Neutrophil (primary cell): ENCODE measurements at regions not wholly inside any gene's neighbourhood (a gene's known extent, or its start where the extent isn't known, plus 50 kb on each side); places are given as distances from the start of the nearest gene placed in this dataset.

Source experiments
- H3K27ac ChIP-seq: fragments of 200-600 bp; sonication (generic); 2 replicates; pipeline ENCODE4 v1.5.1; 2016; ENCODE audit warnings: mild to moderate bottlenecking, moderate library complexity
- H3K27me3 ChIP-seq: fragments of 200-600 bp; sonication (generic); 2 replicates; pipeline ENCODE4 v1.6.0; 2016; ENCODE audit warnings: mild to moderate bottlenecking
- H3K36me3 ChIP-seq: fragments of 200-600 bp; sonication (generic); 2 replicates; pipeline ENCODE4 v1.5.1; 2017
- H3K4me1 ChIP-seq, 2 experiments: fragments of 200-600 bp in 1 of 2; sonication (generic) in 1 of 2; 1 replicate in 1 of 2; 2 replicates in 1 of 2; pipeline versions ENCODE4 v1.5.1 to v1.6.1; 2013 to 2016; ENCODE audit warnings: low read depth in 1 of 2, low read length in 1 of 2, mild to moderate bottlenecking in 1 of 2, moderate library complexity in 1 of 2; ENCODE audit not compliant: control insufficient read depth in 1 of 2, insufficient read depth in 1 of 2
- H3K4me3 ChIP-seq, 2 experiments: fragments of 200-600 bp in 1 of 2; sonication (generic) in 1 of 2; 1 replicate in 1 of 2; 2 replicates in 1 of 2; pipeline ENCODE4 v1.5.1; 2013 to 2016; ENCODE audit warnings: low read depth in 1 of 2, low read length in 1 of 2, mild to moderate bottlenecking in 1 of 2, moderate library complexity in 1 of 2
- H3K9me3 ChIP-seq: fragments of 200-600 bp; sonication (generic); 2 replicates; pipeline ENCODE4 v1.5.1; 2016
- TF ChIP-seq, protein P1 (sequence below): fragments of 200-600 bp; sonication (generic); IDR thresholded peaks from 2 replicates; pipeline ENCODE4 v1.5.1; 2016; ENCODE audit warnings: antibody characterized with exemption

DNA sequence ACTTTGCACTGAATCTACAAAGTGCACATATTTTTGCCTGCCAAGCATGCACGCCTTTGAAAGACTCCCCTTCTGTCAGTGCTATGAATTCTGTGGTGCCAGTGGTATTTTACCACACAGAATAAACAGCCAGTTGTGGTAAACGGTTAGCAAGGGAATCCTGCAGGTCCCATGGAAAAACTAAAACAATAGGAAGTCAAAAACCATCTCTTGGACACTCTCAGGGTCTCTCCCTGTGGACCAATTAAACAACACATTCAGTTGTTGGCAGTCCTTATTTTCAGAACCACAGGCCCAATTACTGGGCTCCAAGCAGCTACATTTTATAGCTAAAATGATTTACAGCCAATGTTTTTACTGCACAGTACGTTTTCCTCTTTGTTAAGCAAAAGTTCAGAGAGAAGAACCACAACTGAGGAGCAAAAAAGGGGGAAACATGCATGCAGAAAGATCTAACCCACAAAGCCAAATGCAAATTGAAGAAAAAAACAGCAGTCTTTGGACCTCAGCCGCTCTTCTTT lies 116.9 kb downstream of the KCTD12 start:
- Histone ChIP-seq H3K27ac (no peak overlapping the region), H3K27me3 (no peaks in the 10 kb centered on the region), H3K36me3 (no peaks in the 10 kb centered on the region), H3K9me3 (no peaks in the 10 kb centered on the region), H3K4me3 (no peak overlapping the region), H3K4me1 (peaks cover 2 to 4% of the 10 kb centered on the region in 2 experiments)
- TF ChIP-seq, protein P1, sequence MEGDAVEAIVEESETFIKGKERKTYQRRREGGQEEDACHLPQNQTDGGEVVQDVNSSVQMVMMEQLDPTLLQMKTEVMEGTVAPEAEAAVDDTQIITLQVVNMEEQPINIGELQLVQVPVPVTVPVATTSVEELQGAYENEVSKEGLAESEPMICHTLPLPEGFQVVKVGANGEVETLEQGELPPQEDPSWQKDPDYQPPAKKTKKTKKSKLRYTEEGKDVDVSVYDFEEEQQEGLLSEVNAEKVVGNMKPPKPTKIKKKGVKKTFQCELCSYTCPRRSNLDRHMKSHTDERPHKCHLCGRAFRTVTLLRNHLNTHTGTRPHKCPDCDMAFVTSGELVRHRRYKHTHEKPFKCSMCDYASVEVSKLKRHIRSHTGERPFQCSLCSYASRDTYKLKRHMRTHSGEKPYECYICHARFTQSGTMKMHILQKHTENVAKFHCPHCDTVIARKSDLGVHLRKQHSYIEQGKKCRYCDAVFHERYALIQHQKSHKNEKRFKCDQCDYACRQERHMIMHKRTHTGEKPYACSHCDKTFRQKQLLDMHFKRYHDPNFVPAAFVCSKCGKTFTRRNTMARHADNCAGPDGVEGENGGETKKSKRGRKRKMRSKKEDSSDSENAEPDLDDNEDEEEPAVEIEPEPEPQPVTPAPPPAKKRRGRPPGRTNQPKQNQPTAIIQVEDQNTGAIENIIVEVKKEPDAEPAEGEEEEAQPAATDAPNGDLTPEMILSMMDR = no peak

DNA sequence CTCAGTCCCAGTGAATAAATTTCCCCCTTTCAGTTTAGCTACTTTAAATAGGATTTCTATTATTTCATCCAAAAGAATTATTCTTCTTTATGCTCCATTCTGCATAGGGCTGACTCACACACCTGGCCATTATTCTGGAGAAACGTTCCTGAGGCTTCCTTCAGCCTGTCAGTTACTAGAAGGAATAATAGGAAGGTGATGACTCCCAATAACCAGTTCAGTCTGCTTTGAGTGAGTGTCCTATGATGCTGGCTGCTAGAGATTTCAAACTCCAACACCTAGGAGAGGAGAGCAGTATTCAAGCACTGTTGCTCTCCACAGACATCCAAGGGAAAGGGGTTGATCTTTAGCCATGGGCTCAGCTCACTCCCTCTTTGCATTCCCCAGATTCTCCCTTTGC lies 117.8 kb downstream of the KCTD12 start:
- Histone ChIP-seq H3K27me3 (no peaks in the 10 kb centered on the region), H3K9me3 (no peaks in the 10 kb centered on the region), H3K36me3 (no peaks in the 10 kb centered on the region), H3K4me1 (peaks cover 12 to 13% of the 10 kb centered on the region in 2 experiments), H3K4me3 (no peak overlapping the region), H3K27ac (no peak overlapping the region)
- TF ChIP-seq, protein P1 = no peak

DNA sequence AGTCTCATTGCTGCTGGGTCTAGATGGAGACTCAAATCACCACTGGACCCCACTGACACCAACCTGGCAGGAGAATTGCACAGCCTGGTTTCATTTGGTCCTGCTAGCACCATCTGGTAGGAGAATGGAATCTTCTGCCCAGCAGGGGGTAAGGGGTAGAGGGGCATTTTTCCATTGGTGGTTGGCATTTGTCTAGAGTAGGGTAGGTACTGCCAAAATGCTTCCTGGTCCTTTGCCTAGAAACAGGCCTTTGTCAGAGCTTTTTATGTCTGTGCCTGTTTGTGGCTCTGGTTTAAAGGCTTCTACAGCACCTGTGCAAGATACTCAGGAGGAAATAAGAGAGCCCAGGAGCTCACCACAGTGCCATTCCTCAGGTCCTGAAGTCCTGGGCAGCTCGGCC lies 121.3 kb downstream of the KCTD12 start:
- no peaks in the 10 kb centered on the region for H3K27me3 ChIP-seq
- TF ChIP-seq, protein P1 = no peak
- no peak overlapping the region for H3K4me3 ChIP-seq
- no peaks in the 10 kb centered on the region for H3K9me3 ChIP-seq
- no peaks in the 10 kb centered on the region for H3K36me3 ChIP-seq
- H3K4me1 ChIP-seq = peaks cover 13 to 17% of the 10 kb centered on the region in 2 experiments
- peak overlapping the region; percentile 68 for H3K27ac ChIP-seq

DNA sequence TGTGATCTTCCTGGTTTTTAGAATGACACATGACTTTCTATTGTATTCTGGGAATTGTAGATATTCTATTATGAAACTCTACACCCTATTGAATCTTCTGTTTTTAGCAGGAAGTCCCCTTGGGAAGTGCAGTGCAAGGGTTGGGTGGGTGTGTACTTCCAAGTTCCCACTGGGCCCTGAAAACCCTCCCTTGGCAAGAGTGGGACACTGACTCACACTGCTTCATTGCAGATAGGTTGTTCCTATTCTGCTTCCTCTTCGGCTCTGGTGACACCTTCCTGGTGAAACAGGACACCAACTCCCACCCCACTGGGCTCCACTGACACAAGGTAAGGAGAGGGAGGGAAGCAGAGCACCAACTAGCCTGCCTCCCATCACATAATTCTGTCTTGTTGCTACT lies 121.8 kb downstream of the KCTD12 start:
- Histone ChIP-seq H3K4me3 (no peak overlapping the region), H3K27me3 (no peaks in the 10 kb centered on the region), H3K9me3 (no peaks in the 10 kb centered on the region), H3K27ac (peak overlapping the region; percentile 68), H3K36me3 (no peaks in the 10 kb centered on the region), H3K4me1 (peaks cover 13 to 17% of the 10 kb centered on the region in 2 experiments)
- TF ChIP-seq, protein P1 = no peak

DNA sequence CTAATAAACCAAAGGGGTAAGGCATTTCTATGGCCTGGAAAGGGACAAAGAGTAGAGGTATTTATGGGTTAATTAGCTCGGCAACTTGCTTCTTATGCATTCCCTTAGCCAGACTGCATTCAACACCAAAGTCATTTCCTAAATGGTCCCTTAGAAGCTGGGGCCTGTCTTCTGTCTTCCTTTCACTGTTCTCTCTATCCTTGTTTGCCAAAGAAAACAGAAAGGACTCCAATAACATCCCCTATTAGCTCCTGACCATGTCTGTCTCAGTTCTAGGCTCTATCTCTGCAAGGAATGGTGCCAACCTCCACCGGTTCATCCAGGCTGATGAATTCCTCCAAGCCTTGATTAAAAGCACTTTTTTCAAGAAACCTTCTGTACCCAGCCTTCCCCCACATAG lies 123.5 kb downstream of the KCTD12 start:
- no peaks in the 10 kb centered on the region for H3K36me3 ChIP-seq
- H3K27ac ChIP-seq = no peak overlapping the region
- H3K4me1 ChIP-seq = peaks cover 13 to 17% of the 10 kb centered on the region in 2 experiments

More for the DNA sequence above, 123.5 kb downstream of the KCTD12 start:
- Histone ChIP-seq H3K9me3 (no peaks in the 10 kb centered on the region), H3K27me3 (no peaks in the 10 kb centered on the region), H3K4me3 (no peak overlapping the region)
- TF ChIP-seq, protein P1 = no peak
